H1 (cell line): ENCODE measurements at regions not wholly inside any gene's neighbourhood (a gene's known extent, or its start where the extent isn't known, plus 50 kb on each side); places are given as distances from the start of the nearest gene placed in this dataset.

Experiments
- CTCF ChIA-PET: fragments of 300-600 bp; sonication (Branson Sonifier 250); formaldehyde crosslinking; loops from one replicate; lab custom pipeline; 2021; ENCODE audit not compliant: partially characterized antibody; lab: Charles Lee
- POLR2A ChIA-PET: fragments of 300-600 bp; sonication (Branson Sonifier 250); formaldehyde crosslinking; loops from one replicate; lab custom pipeline; 2021; ENCODE audit warnings: inconsistent platforms; ENCODE audit not compliant: partially characterized antibody; lab: Charles Lee
- DNase-seq, 2 experiments: peaks; one replicate each; pipeline versions ENCODE4 v3.0.0 to v3.0.0-alpha.2; 2010 to 2022; ENCODE audit warnings: low spot score in 2 of 2, low read depth in 1 of 2, mixed read lengths in 1 of 2
- FAIRE-seq: peaks from 2 replicates; lab custom pipeline; 2011; peaks lifted over from hg19 to GRCh38; lab: Jason Lieb, UNC
- H2AFZ ChIP-seq: 2 replicates; pipeline ENCODE4 v1.8.1; 2012; ENCODE audit warnings: low read length, inconsistent platforms
- H2AK5ac ChIP-seq: 2 replicates; pipeline ENCODE4 v1.6.1; 2013; ENCODE audit warnings: low read depth, low read length
- H2BK120ac ChIP-seq: replicated peaks from 2 replicates; pipeline ENCODE3; 2013; ENCODE audit warnings: low read depth, low read length, inconsistent platforms
- H2BK12ac ChIP-seq: 2 replicates; pipeline ENCODE4 v1.6.1; 2013; ENCODE audit warnings: low read depth, low read length
- H2BK15ac ChIP-seq: 2 replicates; pipeline ENCODE4 v1.6.1; 2013; ENCODE audit warnings: low read length
- H2BK20ac ChIP-seq: 2 replicates; pipeline ENCODE4 v1.6.1; 2013; ENCODE audit warnings: low read length
- H2BK5ac ChIP-seq: 2 replicates; pipeline ENCODE4 v1.6.1; 2013; ENCODE audit warnings: low read depth, low read length
- H3K14ac ChIP-seq: 2 replicates; pipeline ENCODE4 v1.6.1; 2013; ENCODE audit warnings: inconsistent platforms; ENCODE audit not compliant: insufficient read length
- H3K18ac ChIP-seq: 2 replicates; pipeline ENCODE4 v1.6.1; 2013; ENCODE audit warnings: low read length; ENCODE audit errors: extremely low read depth
- H3K23ac ChIP-seq: 2 replicates; pipeline ENCODE4 v1.6.1; 2013; ENCODE audit warnings: inconsistent platforms; ENCODE audit not compliant: insufficient read length
- H3K23me2 ChIP-seq: 2 replicates; pipeline ENCODE4 v1.6.1; 2013; ENCODE audit warnings: low read depth, low read length
- H3K27ac ChIP-seq: 2 replicates; pipeline ENCODE4 v1.6.1; 2011; ENCODE audit warnings: low read depth, low read length, inconsistent platforms
- H3K27me3 ChIP-seq, 4 experiments: replicated peaks in 1 of 4; 1 replicate in 1 of 4; 2 replicates in 3 of 4; pipeline versions ENCODE4 v1.6.1 to v1.8.1; 2011 to 2013; ENCODE audit warnings: low read length in 3 of 4, mild to moderate bottlenecking in 3 of 4, inconsistent platforms in 2 of 4, mixed read lengths in 2 of 4, moderate library complexity in 1 of 4; ENCODE audit not compliant: control insufficient read depth in 3 of 4, insufficient read depth in 3 of 4; ENCODE audit errors: extremely low read depth in 1 of 4
- H3K36me3 ChIP-seq, 4 experiments: 2 replicates each; pipeline versions ENCODE4 v1.6.1 to v1.8.1; 2011 to 2013; ENCODE audit warnings: mild to moderate bottlenecking in 4 of 4, low read length in 3 of 4, moderate library complexity in 2 of 4, control low read depth in 1 of 4, inconsistent platforms in 1 of 4; ENCODE audit not compliant: insufficient read depth in 4 of 4, control insufficient read depth in 2 of 4
- H3K4ac ChIP-seq: replicated peaks from 2 replicates; pipeline ENCODE3; 2013; ENCODE audit warnings: low read length, low read depth, mixed read lengths, inconsistent platforms; ENCODE audit not compliant: insufficient read length
- H3K4me1 ChIP-seq, 4 experiments: replicated peaks in 1 of 4; 1 replicate in 1 of 4; 2 replicates in 3 of 4; pipeline versions ENCODE4 v1.6.1 to v1.8.1; 2011 to 2013; ENCODE audit warnings: low read length in 3 of 4, inconsistent platforms in 2 of 4, mixed read lengths in 1 of 4; ENCODE audit not compliant: insufficient read depth in 4 of 4, control insufficient read depth in 3 of 4
- H3K4me2 ChIP-seq, 2 experiments: 2 replicates each; pipeline versions ENCODE4 v1.6.1 to v1.8.1; 2011 to 2013; ENCODE audit warnings: low read depth in 2 of 2, low read length in 2 of 2, control low read depth in 1 of 2, inconsistent platforms in 1 of 2, mild to moderate bottlenecking in 1 of 2; ENCODE audit not compliant: insufficient read depth in 1 of 2
- H3K4me3 ChIP-seq, 4 experiments: fragments of 200-600, 300-600 bp in 1 of 4; sonication (generic), shearing (Covaris generic), sonication (Bioruptor Twin) in 1 of 4; 2 replicates each; pipeline versions ENCODE4 v1.5.1 to v1.8.1; 2011 to 2016; ENCODE audit warnings: low read length in 4 of 4, low read depth in 3 of 4, control low read depth in 2 of 4, inconsistent platforms in 2 of 4, mild to moderate bottlenecking in 2 of 4, mixed read lengths in 1 of 4, moderate library complexity in 1 of 4; ENCODE audit not compliant: insufficient read depth in 2 of 4; ENCODE audit errors: extremely low read depth in 1 of 4
- H3K56ac ChIP-seq: replicated peaks from 2 replicates; pipeline ENCODE3; 2013; ENCODE audit warnings: low read depth, mild to moderate bottlenecking, mixed read lengths, low read length, inconsistent platforms; ENCODE audit not compliant: insufficient read length
- H3K79me1 ChIP-seq: 2 replicates; pipeline ENCODE4 v1.6.1; 2013; ENCODE audit warnings: low read depth, low read length, control low read depth
- H3K79me2 ChIP-seq, 2 experiments: 2 replicates each; pipeline versions ENCODE4 v1.6.1 to v1.8.1; 2012 to 2013; ENCODE audit warnings: low read length in 2 of 2, mild to moderate bottlenecking in 2 of 2, inconsistent platforms in 1 of 2; ENCODE audit not compliant: insufficient read depth in 2 of 2, control insufficient read depth in 1 of 2
- H3K9ac ChIP-seq, 4 experiments: replicated peaks in 1 of 4; 1 replicate in 1 of 4; 2 replicates in 3 of 4; pipeline versions ENCODE4 v1.6.1 to v1.8.1; 2011 to 2013; ENCODE audit warnings: low read depth in 3 of 4, low read length in 3 of 4, control low read depth in 2 of 4, mild to moderate bottlenecking in 2 of 4, moderate library complexity in 2 of 4, inconsistent platforms in 1 of 4; ENCODE audit errors: extremely low read depth in 1 of 4
- H3K9me3 ChIP-seq, 2 experiments: 2 replicates each; pipeline versions ENCODE4 v1.6.1 to v1.8.1; 2012 to 2013; ENCODE audit warnings: mild to moderate bottlenecking in 2 of 2, moderate library complexity in 2 of 2, control low read depth in 1 of 2, inconsistent platforms in 1 of 2, low read depth in 1 of 2, low read length in 1 of 2, mixed read lengths in 1 of 2; ENCODE audit not compliant: insufficient read depth in 2 of 2
- H4K20me1 ChIP-seq, 2 experiments: replicated peaks in 1 of 2; 2 replicates each; pipeline versions ENCODE3 to v1.8.1; 2011 to 2013; ENCODE audit warnings: inconsistent platforms in 2 of 2, low read length in 2 of 2, mild to moderate bottlenecking in 1 of 2; ENCODE audit not compliant: insufficient read depth in 2 of 2, control insufficient read depth in 1 of 2
- H4K5ac ChIP-seq: 2 replicates; pipeline ENCODE4 v1.6.1; 2013; ENCODE audit warnings: low read length, low read depth, mixed read lengths, inconsistent platforms; ENCODE audit not compliant: insufficient read length
- H4K8ac ChIP-seq: 2 replicates; pipeline ENCODE4 v1.8.0; 2013; ENCODE audit warnings: mild to moderate bottlenecking, moderate library complexity, low read length, inconsistent platforms; ENCODE audit not compliant: insufficient read depth; ENCODE audit errors: extremely low read depth
- H4K91ac ChIP-seq: replicated peaks from 2 replicates; pipeline ENCODE3; 2013; ENCODE audit warnings: low read length, mixed read lengths, inconsistent platforms; ENCODE audit not compliant: insufficient read length
- E2F6 ChIP-seq: IDR thresholded peaks from 2 replicates; pipeline ENCODE4 v1.6.1; 2012; ENCODE audit warnings: inconsistent platforms
- HDAC2 ChIP-seq, 2 experiments: fragments of 300-600 bp in 1 of 2; sonication (generic) in 1 of 2; IDR thresholded peaks; 2 replicates each; pipeline ENCODE4 v1.6.1; 2011 to 2012; ENCODE audit warnings: low read depth in 2 of 2, low read length in 2 of 2, mild to moderate bottlenecking in 2 of 2, moderate library complexity in 2 of 2, borderline replicate concordance in 1 of 2, inconsistent platforms in 1 of 2
- JUN ChIP-seq: IDR thresholded peaks from 2 replicates; pipeline ENCODE4 v1.6.1; 2011; ENCODE audit warnings: low read depth, mild to moderate bottlenecking, improper control_type of control experiment, low read length
- KDM5A ChIP-seq: fragments of 200-600 bp; IDR thresholded peaks from 2 replicates; pipeline ENCODE4 v1.7.1; 2012; ENCODE audit warnings: mild to moderate bottlenecking, low read length, inconsistent platforms, mixed read lengths
- MAFK ChIP-seq: IDR thresholded peaks from 2 replicates; pipeline ENCODE4 v1.6.1; 2012; ENCODE audit warnings: low read depth, mild to moderate bottlenecking, improper control_type of control experiment, low read length
- POLR2A ChIP-seq, 2 experiments: IDR thresholded peaks; 1 replicate in 1 of 2; 2 replicates in 1 of 2; pipeline ENCODE4 v1.6.1; 2011; ENCODE audit warnings: low read depth in 2 of 2, low read length in 2 of 2, mild to moderate bottlenecking in 2 of 2; ENCODE audit errors: control extremely low read depth in 1 of 2
- RFX5 ChIP-seq: IDR thresholded peaks from 2 replicates; pipeline ENCODE4 v1.6.1; 2011; ENCODE audit warnings: low read depth, low read length, improper control_type of control experiment, borderline replicate concordance
- SP2 ChIP-seq: IDR thresholded peaks from 2 replicates; pipeline ENCODE4 v1.6.1; 2012; ENCODE audit warnings: mild to moderate bottlenecking, low read length, inconsistent platforms
- SUZ12 ChIP-seq: fragments of 200-600 bp; sonication (generic); IDR thresholded peaks from 2 replicates; pipeline ENCODE4 v1.6.1; 2012; ENCODE audit warnings: mild to moderate bottlenecking, inconsistent platforms, low read length, moderate library complexity, mixed read lengths
- TBP ChIP-seq: IDR thresholded peaks from 2 replicates; pipeline ENCODE4 v1.6.1; 2011; ENCODE audit warnings: low read depth, low read length, improper control_type of control experiment
- USF2 ChIP-seq: IDR thresholded peaks from 2 replicates; pipeline ENCODE4 v1.6.1; 2011; ENCODE audit warnings: low read length, improper control_type of control experiment
- WGBS, 2 experiments: shearing (Covaris generic) in 1 of 2; methylation state at CpG; one replicate each; pipeline versions ENCODE4 v1.1.6 to v1.1.7; 2013 to 2015; ENCODE audit warnings: low lambda C conversion rate in 2 of 2, mixed read lengths in 2 of 2, inconsistent platforms in 1 of 2, low coverage in 1 of 2, missing lambda C conversion rate in 1 of 2; ENCODE audit not compliant: insufficient replicate concordance in 2 of 2, insufficient coverage in 1 of 2, insufficient read length in 1 of 2; ENCODE audit errors: extremely low coverage in 1 of 2, missing lambda C conversion rate in 1 of 2; 5-methylcytosine and 5-hydroxymethylcytosine counted together

GRCh38 chr9:100938507-100938906 is 90.0 kb upstream of the PLPPR1 start:
- POLR2A ChIA-PET: interaction anchor here (0.5 kb wide), 1 partner anchor 62 kb away, joined by 3 read pairs; no protein-coding TSS in a partner anchor
- no peaks in the 10 kb centered on the region for H3K79me1 ChIP-seq
- TF ChIP-seq POLR2A (IDR thresholded peaks at IDR 0.05; ENCODE audit: control extremely low read depth in 1 of 2, low read depth in 2 of 2, low read length in 2 of 2): no peak
- no peak for TF ChIP-seq SUZ12
- no peak for TF ChIP-seq MAFK
- TF ChIP-seq JUN: no peak
- TF ChIP-seq TBP: no peak
- no peak for TF ChIP-seq USF2
- TF ChIP-seq KDM5A: no peak
- no peak for TF ChIP-seq RFX5
- TF ChIP-seq E2F6: no peak
- no peak for TF ChIP-seq SP2
- no peak for TF ChIP-seq HDAC2 (IDR thresholded peaks at IDR 0.05; ENCODE audit: borderline replicate concordance in 1 of 2, low read depth in 2 of 2, low read length in 2 of 2)
- H4K5ac ChIP-seq: no peak overlapping the region
- no peak overlapping the region for H4K91ac ChIP-seq
- no peak overlapping the region for H3K27ac ChIP-seq
- no peaks in the 10 kb centered on the region for H3K27me3 ChIP-seq
- DNase-seq (no peak), FAIRE-seq (no peak)
- no peak overlapping the region for H3K56ac ChIP-seq
- no peak overlapping the region for H2BK120ac ChIP-seq
- 80% methylated on average over 1 of the region's 1 CpG; no CpG with 5 or more reads in 1 of the 2 experiments for WGBS, 2 experiments
- no peak overlapping the region for H3K23ac ChIP-seq
- H2BK15ac ChIP-seq: no peak overlapping the region
- no peaks in the 10 kb centered on the region for H3K36me3 ChIP-seq
- H2BK5ac ChIP-seq: no peak overlapping the region
- H3K9me3 ChIP-seq: no peaks in the 10 kb centered on the region
- H3K4me2 ChIP-seq: no peak overlapping the region
- CTCF ChIA-PET: interaction anchor here (0.8 to 1.5 kb wide), 4 partner anchors 15 to 450 kb away, joined by 3 to 5 read pairs (median 3); no protein-coding TSS in a partner anchor
- no peak overlapping the region for H2BK12ac ChIP-seq
- no peaks in the 10 kb centered on the region for H3K4me1 ChIP-seq
- no peak overlapping the region for H2AK5ac ChIP-seq
- no peaks in the 10 kb centered on the region for H3K79me2 ChIP-seq
- no peaks in the 10 kb centered on the region for H4K20me1 ChIP-seq
- H2AFZ ChIP-seq: no peak overlapping the region
- no peak overlapping the region for H3K4ac ChIP-seq
- H3K14ac ChIP-seq: no peak overlapping the region
- H4K8ac ChIP-seq: no peak overlapping the region
- no peaks in the 10 kb centered on the region for H3K23me2 ChIP-seq
- no peak overlapping the region for H3K4me3 ChIP-seq
- H2BK20ac ChIP-seq: no peak overlapping the region
- H3K18ac ChIP-seq: no peak overlapping the region
- no peak overlapping the region for H3K9ac ChIP-seq
